Fibroblast of the aortic adventitia (primary cell): ENCODE measurements at regions not wholly inside any gene's neighbourhood (a gene's known extent, or its start where the extent isn't known, plus 50 kb on each side); places are given as distances from the start of the nearest gene placed in this dataset.

Source experiments
- DNase-seq: peaks from one replicate; pipeline ENCODE4 v3.0.0-alpha.2; 2010; ENCODE audit warnings: low read depth
- H3K4me3 ChIP-seq: 2 replicates; pipeline ENCODE4 v1.5.1; 2011; ENCODE audit warnings: low read depth, mild to moderate bottlenecking, control low read depth, low read length, moderate library complexity
- CTCF ChIP-seq: IDR thresholded peaks from 2 replicates; pipeline ENCODE4 v1.5.1; 2011; ENCODE audit warnings: mild to moderate bottlenecking, low read length, control low read depth, inconsistent platforms; ENCODE audit not compliant: insufficient read depth

- no peak for TF ChIP-seq CTCF
- no peak overlapping the region for H3K4me3 ChIP-seq
- DNase-seq, result no peak
Measured at GRCh38 chr10:32131388-32131787, 75.2 kb upstream of the KIF5B start.

GRCh38 chr10:32130788-32131187 is 74.6 kb upstream of the KIF5B start:
- H3K4me3 ChIP-seq, result no peak overlapping the region
- no peak for DNase-seq
- TF ChIP-seq CTCF, result no peak

- DNase-seq, result no peak
- TF ChIP-seq CTCF, result no peak
- no peak overlapping the region for H3K4me3 ChIP-seq
Measured at GRCh38 chr10:32125023-32125422, 68.8 kb upstream of the KIF5B start.

- TF ChIP-seq CTCF, result no peak
- no peak overlapping the region for H3K4me3 ChIP-seq
- DNase-seq, result no peak
Measured at GRCh38 chr10:32123021-32123420, 66.8 kb upstream of the KIF5B start.

- no peak for TF ChIP-seq CTCF
- H3K4me3 ChIP-seq, result no peak overlapping the region
- DNase-seq, result no peak
Measured at GRCh38 chr10:32121648-32122047, 65.4 kb upstream of the KIF5B start.

GRCh38 chr10:32120147-32120546 is 63.9 kb upstream of the KIF5B start:
- DNase-seq, result no peak
- no peak for TF ChIP-seq CTCF
- H3K4me3 ChIP-seq, result no peak overlapping the region

GRCh38 chr10:32114508-32114907 is 58.3 kb upstream of the KIF5B start:
- DNase-seq, result no peak
- no peak for TF ChIP-seq CTCF
- H3K4me3 ChIP-seq, result no peak overlapping the region
